Body of pancreas (tissue), 4 donors: ENCODE measurements at regions not wholly inside any gene's neighbourhood (a gene's known extent, or its start where the extent isn't known, plus 50 kb on each side); places are given as distances from the start of the nearest gene placed in this dataset.

ENCODE experiments used
- POLR2A ChIP-seq, 3 donors: fragments of 450-650 bp; IDR thresholded peaks; one replicate each; pipeline ENCODE4 v1.6.1; 2016; ENCODE audit warnings: antibody characterized with exemption in 3 of 3, mild to moderate bottlenecking in 2 of 3
- TF ChIP-seq, protein P1 (sequence below), 7 experiments: fragments of 450-650 bp in 4 of 7; fragments of 200-600 bp in 3 of 7; sonication (generic) in 3 of 7; IDR thresholded peaks; one replicate each; pipeline ENCODE4 v1.5.1; 2016 to 2019; ENCODE audit warnings: antibody characterized with exemption in 7 of 7

GRCh38 chr11:109086931-109087330 lies 335.1 kb upstream of the C11orf87 start:
- TF ChIP-seq, protein P1, sequence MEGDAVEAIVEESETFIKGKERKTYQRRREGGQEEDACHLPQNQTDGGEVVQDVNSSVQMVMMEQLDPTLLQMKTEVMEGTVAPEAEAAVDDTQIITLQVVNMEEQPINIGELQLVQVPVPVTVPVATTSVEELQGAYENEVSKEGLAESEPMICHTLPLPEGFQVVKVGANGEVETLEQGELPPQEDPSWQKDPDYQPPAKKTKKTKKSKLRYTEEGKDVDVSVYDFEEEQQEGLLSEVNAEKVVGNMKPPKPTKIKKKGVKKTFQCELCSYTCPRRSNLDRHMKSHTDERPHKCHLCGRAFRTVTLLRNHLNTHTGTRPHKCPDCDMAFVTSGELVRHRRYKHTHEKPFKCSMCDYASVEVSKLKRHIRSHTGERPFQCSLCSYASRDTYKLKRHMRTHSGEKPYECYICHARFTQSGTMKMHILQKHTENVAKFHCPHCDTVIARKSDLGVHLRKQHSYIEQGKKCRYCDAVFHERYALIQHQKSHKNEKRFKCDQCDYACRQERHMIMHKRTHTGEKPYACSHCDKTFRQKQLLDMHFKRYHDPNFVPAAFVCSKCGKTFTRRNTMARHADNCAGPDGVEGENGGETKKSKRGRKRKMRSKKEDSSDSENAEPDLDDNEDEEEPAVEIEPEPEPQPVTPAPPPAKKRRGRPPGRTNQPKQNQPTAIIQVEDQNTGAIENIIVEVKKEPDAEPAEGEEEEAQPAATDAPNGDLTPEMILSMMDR (IDR thresholded peaks at IDR 0.05) = no peak
- TF ChIP-seq POLR2A (IDR thresholded peaks at IDR 0.05) = no peak
